Keratinocyte (primary cell): ENCODE measurements at regions not wholly inside any gene's neighbourhood (a gene's known extent, or its start where the extent isn't known, plus 50 kb on each side); places are given as distances from the start of the nearest gene placed in this dataset.

Source experiments
- DNase-seq: peaks from one replicate; pipeline ENCODE4 v3.0.0-alpha.2; 2011; ENCODE audit warnings: low read depth, missing footprints, low spot score
- FAIRE-seq: peaks from 2 replicates; lab custom pipeline; 2011; peaks lifted over from hg19 to GRCh38; lab: Jason Lieb, UNC
- H2AFZ ChIP-seq: 2 replicates; pipeline ENCODE4 v1.6.0; 2012; ENCODE audit warnings: low read length, control low read depth, inconsistent platforms; ENCODE audit not compliant: control insufficient read depth
- H3K27ac ChIP-seq: 2 replicates; pipeline ENCODE4 v1.5.1; 2011; ENCODE audit warnings: low read length; ENCODE audit not compliant: control insufficient read depth, insufficient read depth
- H3K27me3 ChIP-seq: 3 replicates; pipeline ENCODE4 v1.6.0; 2011; ENCODE audit warnings: low read length; ENCODE audit not compliant: control insufficient read depth, insufficient read depth; ENCODE audit errors: extremely low read depth
- H3K36me3 ChIP-seq, 2 experiments: 2 replicates in 1 of 2; 3 replicates in 1 of 2; pipeline ENCODE4 v1.5.1; 2011; ENCODE audit warnings: low read length in 2 of 2, mild to moderate bottlenecking in 1 of 2; ENCODE audit not compliant: control insufficient read depth in 2 of 2, insufficient read depth in 2 of 2; ENCODE audit errors: extremely low read depth in 1 of 2
- H3K4me1 ChIP-seq: 3 replicates; pipeline ENCODE4 v1.5.1; 2011; ENCODE audit warnings: low read length; ENCODE audit not compliant: control insufficient read depth, insufficient read depth; ENCODE audit errors: extremely low read depth
- H3K4me2 ChIP-seq: 3 replicates; pipeline ENCODE4 v1.6.0; 2011; ENCODE audit warnings: low read depth, low read length; ENCODE audit not compliant: control insufficient read depth, insufficient read depth; ENCODE audit errors: extremely low read depth
- H3K4me3 ChIP-seq, 3 experiments: fragments of 200-600 bp in 1 of 3; sonication (generic) in 1 of 3; 2 replicates in 2 of 3; 3 replicates in 1 of 3; pipeline ENCODE4 v1.5.1; 2011 to 2016; ENCODE audit warnings: low read length in 3 of 3, mild to moderate bottlenecking in 3 of 3, control low read depth in 2 of 3, inconsistent platforms in 1 of 3, low read depth in 1 of 3, mixed read lengths in 1 of 3, mixed run types in 1 of 3, moderate library complexity in 1 of 3; ENCODE audit not compliant: control insufficient read depth in 2 of 3, insufficient read depth in 2 of 3; ENCODE audit errors: extremely low read depth in 1 of 3
- H3K79me2 ChIP-seq: 2 replicates; pipeline ENCODE4 v1.6.0; 2012; ENCODE audit warnings: low read length; ENCODE audit not compliant: control insufficient read depth, insufficient read depth
- H3K9ac ChIP-seq: 3 replicates; pipeline ENCODE4 v1.6.0; 2011; ENCODE audit warnings: low read length; ENCODE audit not compliant: control insufficient read depth, insufficient read depth; ENCODE audit errors: extremely low read depth
- H3K9me1 ChIP-seq: 3 replicates; pipeline ENCODE4 v1.6.0; 2011; ENCODE audit warnings: low read length; ENCODE audit not compliant: control insufficient read depth, insufficient read depth; ENCODE audit errors: extremely low read depth
- H3K9me3 ChIP-seq: 2 replicates; pipeline ENCODE4 v1.5.1; 2012; ENCODE audit warnings: low read depth, low read length; ENCODE audit not compliant: control insufficient read depth
- H4K20me1 ChIP-seq: 3 replicates; pipeline ENCODE4 v1.6.0; 2011; ENCODE audit warnings: low read length; ENCODE audit not compliant: control insufficient read depth, insufficient read depth; ENCODE audit errors: extremely low read depth
- CTCF ChIP-seq, 3 experiments: IDR thresholded peaks in 1 of 3; conservative IDR thresholded peaks in 1 of 3; optimal IDR thresholded peaks in 1 of 3; 2 replicates in 2 of 3; 3 replicates in 1 of 3; pipeline versions ENCODE3 to v1.5.1; 2011; ENCODE audit warnings: low read length in 3 of 3, mild to moderate bottlenecking in 3 of 3, moderate library complexity in 2 of 3, control low read depth in 1 of 3, inconsistent platforms in 1 of 3; ENCODE audit not compliant: insufficient read depth in 2 of 3; ENCODE audit errors: extremely low read depth in 1 of 3
- EZH2 ChIP-seq: IDR thresholded peaks from one replicate; pipeline ENCODE4 v1.6.1; 2012; ENCODE audit warnings: inconsistent platforms, mild to moderate bottlenecking, low read length, moderate library complexity
- dilution Hi-C: fragments of 300-500 bp; cut with MboI; formaldehyde crosslinking; loops from one replicate; pipeline ENCODE4 v1.7.0; 2020; ENCODE audit warnings: low sequenced_read_pairs; ENCODE audit not compliant: extremely low pct_ligation_motif_present

- H3K36me3 ChIP-seq: no peaks in the 10 kb centered on the region
- H3K9me1 ChIP-seq: no peaks in the 10 kb centered on the region
- no peaks in the 10 kb centered on the region for H3K4me1 ChIP-seq
- DNase-seq: no peak
- no peak overlapping the region for H3K27ac ChIP-seq
- no peak overlapping the region for H3K9ac ChIP-seq
- H3K27me3 ChIP-seq: no peaks in the 10 kb centered on the region
- H3K9me3 ChIP-seq: no peaks in the 10 kb centered on the region
- dilution Hi-C loops: no loop called here
- TF ChIP-seq CTCF (optimal IDR thresholded peaks at IDR 0.05 in 1 of 3, IDR thresholded peaks at IDR 0.05 in 1 of 3, conservative IDR thresholded peaks at IDR 0.05 in 1 of 3; ENCODE audit: extremely low read depth in 1 of 3, insufficient read depth in 2 of 3, low read length in 3 of 3) (no peak), EZH2 (no peak)
- no peaks in the 10 kb centered on the region for H4K20me1 ChIP-seq
- no peak overlapping the region for H3K4me2 ChIP-seq
- H2AFZ ChIP-seq: no peak overlapping the region
- no peak overlapping the region for H3K4me3 ChIP-seq
- H3K79me2 ChIP-seq: no peaks in the 10 kb centered on the region
- FAIRE-seq: no peak
Observed at GRCh38 chr11:91813263-91813662, 411.4 kb upstream of the FAT3 start.

DNA sequence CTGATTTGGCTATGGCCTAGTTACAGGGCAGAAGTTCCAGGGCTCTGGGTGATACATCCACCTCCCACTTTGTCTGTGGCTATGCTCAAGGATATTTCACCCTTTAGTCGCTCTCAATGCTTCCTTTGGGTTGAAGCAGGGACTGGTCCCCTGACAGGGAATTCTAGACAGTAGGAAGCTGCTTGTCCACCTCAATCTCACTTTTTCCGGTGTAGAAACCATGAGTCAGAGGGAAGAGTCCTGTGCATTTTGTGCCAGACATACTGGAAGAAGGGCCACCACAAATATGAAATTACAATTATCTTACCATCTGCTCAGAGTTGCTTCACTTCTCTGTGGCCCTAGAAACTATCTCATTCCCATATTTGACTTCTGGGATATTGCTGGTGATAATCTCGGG, 413.7 kb upstream of the FAT3 start:
- no peaks in the 10 kb centered on the region for H3K79me2 ChIP-seq
- no peaks in the 10 kb centered on the region for H3K9me1 ChIP-seq
- no peak overlapping the region for H3K4me2 ChIP-seq
- no peaks in the 10 kb centered on the region for H3K4me1 ChIP-seq
- H2AFZ ChIP-seq: no peak overlapping the region
- TF ChIP-seq CTCF (optimal IDR thresholded peaks at IDR 0.05 in 1 of 3, IDR thresholded peaks at IDR 0.05 in 1 of 3, conservative IDR thresholded peaks at IDR 0.05 in 1 of 3; ENCODE audit: extremely low read depth in 1 of 3, insufficient read depth in 2 of 3, low read length in 3 of 3) (no peak), EZH2 (no peak)
- no peaks in the 10 kb centered on the region for H3K36me3 ChIP-seq
- H4K20me1 ChIP-seq: no peaks in the 10 kb centered on the region
- H3K4me3 ChIP-seq: no peak overlapping the region
- H3K27ac ChIP-seq: no peak overlapping the region
- no peak for DNase-seq
- FAIRE-seq: no peak
- H3K9ac ChIP-seq: no peak overlapping the region
- dilution Hi-C loops: no loop called here
- H3K9me3 ChIP-seq: no peaks in the 10 kb centered on the region
- no peaks in the 10 kb centered on the region for H3K27me3 ChIP-seq
